ENCODE measurements at regions not wholly inside any gene's neighbourhood (a gene's known extent, or its start where the extent isn't known, plus 50 kb on each side); places are given as distances from the start of the nearest gene placed in this dataset.

DNA sequence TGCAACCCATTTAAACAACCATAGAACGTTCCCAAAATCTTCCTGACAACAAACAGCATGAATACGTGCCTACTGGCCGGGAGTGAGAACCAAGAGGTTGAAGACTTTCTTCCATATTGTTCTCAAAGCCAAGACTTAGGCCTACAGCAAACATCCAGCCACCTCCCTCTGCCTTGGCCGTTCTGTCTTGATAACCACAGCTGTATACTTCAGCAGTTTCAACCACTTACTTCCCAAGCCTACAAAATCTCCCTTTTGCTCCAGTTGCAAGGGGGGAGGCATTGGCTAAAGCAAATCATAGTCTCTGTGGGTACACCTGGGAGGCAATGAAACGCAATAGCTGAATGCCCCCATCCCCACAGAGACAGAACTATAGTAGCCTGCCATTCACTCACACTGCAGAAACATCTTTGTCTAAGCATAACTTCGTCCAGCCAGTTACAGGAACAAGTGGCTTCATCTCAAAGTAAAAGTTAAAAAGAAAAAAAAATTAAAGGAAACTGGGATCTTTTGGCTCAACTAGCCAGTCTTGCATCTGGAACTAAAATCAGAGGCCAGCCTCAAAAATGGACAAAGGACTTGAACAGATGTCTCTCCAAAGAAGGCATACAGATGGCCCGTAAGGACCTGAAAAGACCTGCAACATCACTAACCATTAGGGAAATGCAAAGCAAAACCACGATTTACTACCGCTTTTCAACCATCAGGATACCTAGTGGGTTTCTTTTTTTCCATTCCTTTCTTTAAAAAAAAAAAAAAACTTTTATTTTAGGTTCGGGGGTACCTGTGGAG is 186.0 kb downstream of the PSMG1 start:
- Histone ChIP-seq H3K27me3 (replicated peaks) (no peaks in the 10 kb centered on the region), H3K27ac (no peak overlapping the region), H3K9me3 (replicated peaks) (no peaks in the 10 kb centered on the region), H3K4me1 (replicated peaks) (peaks cover 36% of the 10 kb centered on the region), H3K36me3 (no peaks in the 10 kb centered on the region), H3K4me3 (no peak overlapping the region)
- DNase-seq (ENCODE audit: low read depth in 1 of 2, low spot score in 2 of 2), result no peak

DNA sequence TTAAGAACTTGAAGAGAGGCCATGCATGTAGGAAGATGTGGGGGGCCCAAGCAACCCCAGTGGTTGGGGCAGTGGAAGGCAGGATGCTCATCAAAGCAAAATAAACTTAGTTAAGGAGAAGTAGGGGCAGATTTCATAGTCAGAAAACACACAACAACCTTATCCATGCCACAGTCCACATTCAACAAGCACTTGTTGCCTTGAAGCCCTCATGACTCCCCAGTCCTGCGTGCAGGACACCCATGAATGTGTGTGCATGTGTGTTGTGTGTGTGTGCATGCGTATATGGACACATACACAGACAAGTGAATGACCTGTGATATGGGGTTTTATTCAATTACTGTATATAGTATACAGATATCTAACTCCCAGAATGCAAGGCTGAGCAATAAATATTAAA is 186.9 kb downstream of the PSMG1 start:
- Histone ChIP-seq H3K9me3 (replicated peaks) (no peaks in the 10 kb centered on the region), H3K36me3 (no peaks in the 10 kb centered on the region), H3K4me1 (replicated peaks) (peaks cover 38% of the 10 kb centered on the region), H3K4me3 (no peak overlapping the region), H3K27ac (no peak overlapping the region), H3K27me3 (replicated peaks) (no peaks in the 10 kb centered on the region)
- no peak for DNase-seq (ENCODE audit: low read depth in 1 of 2, low spot score in 2 of 2)

DNA sequence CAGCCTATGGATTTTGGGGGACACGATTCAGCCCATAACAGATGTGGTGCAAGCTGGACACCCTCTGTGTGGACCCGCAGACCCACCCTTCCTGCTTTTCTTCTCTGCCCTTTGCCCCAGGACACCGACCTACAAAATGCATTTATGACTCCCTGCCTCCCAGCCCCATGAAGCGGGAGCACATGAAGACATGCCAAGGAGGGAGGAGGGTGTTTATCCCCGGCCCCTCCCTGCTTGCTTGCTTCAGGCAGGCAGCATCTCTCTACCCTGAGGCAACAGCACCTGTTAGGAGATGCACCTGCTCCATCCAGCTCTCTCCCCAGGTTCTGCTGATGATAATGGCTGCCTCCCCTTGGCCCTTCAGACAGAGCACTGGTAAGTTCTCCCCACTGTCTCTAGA is 187.5 kb downstream of the PSMG1 start:
- Histone ChIP-seq H3K4me1 (replicated peaks) (peaks cover 33% of the 10 kb centered on the region), H3K4me3 (no peak overlapping the region), H3K36me3 (no peaks in the 10 kb centered on the region), H3K27me3 (replicated peaks) (no peaks in the 10 kb centered on the region), H3K27ac (no peak overlapping the region), H3K9me3 (replicated peaks) (no peaks in the 10 kb centered on the region)
- DNase-seq (ENCODE audit: low read depth in 1 of 2, low spot score in 2 of 2), result no peak

DNA sequence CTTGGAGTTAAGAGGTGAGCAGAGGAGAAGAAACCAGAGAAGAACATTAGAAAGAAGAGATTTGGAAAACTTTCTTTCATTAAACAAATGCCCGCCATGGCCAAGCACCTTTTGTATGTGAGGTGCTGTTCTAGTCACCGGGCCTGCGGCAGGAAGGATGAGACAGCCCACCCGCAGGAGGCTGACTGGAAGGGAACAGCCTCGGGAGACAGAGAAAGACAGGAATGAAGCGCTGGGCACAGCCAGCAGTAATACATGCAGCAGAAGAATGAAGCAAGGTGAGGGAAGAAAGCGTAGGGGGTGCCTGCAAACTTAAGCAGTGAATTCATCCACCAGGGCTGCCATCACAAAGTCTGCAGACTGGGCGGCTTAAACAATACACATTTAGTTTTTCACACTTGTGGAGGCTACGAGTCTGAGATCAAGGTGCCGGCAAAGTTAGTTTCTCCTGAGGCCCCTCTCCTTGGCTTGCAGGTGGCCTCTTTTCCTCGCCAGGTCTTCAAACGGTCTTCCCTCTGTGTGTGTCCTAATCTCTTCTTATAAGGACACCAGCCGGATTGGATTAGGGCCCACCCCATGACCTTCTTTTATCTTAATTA is 188.1 kb downstream of the PSMG1 start:
- Histone ChIP-seq H3K4me3 (no peak overlapping the region), H3K9me3 (replicated peaks) (no peaks in the 10 kb centered on the region), H3K27me3 (replicated peaks) (no peaks in the 10 kb centered on the region), H3K36me3 (no peaks in the 10 kb centered on the region), H3K4me1 (replicated peaks) (peaks cover 33% of the 10 kb centered on the region), H3K27ac (no peak overlapping the region)
- DNase-seq (ENCODE audit: low read depth in 1 of 2, low spot score in 2 of 2), result no peak

DNA sequence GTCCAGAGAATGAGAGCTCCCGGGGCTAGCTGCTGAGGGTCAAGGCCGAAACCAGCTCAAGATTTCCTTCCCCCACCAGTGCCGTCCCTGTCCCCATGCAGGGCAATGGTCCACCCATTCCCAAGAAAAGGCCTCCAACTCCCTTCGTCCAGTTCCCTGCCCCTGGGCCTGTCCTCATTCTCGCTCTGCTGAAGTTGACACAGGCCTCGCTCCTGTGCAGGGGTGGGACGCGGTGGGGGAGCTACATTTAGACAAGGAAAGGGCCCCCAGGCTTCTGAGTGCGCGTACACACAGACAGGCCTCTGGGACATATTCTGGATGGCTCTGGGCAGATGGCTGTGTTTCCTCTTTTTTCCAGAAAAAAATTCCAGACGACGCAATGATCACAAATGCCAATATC is 188.3 kb downstream of the ETS2 start:
- H3K4me3 ChIP-seq, result no peak overlapping the region
- DNase-seq (ENCODE audit: low read depth in 1 of 2, low spot score in 2 of 2), result no peak
- peaks cover 41% of the 10 kb centered on the region for H3K4me1 ChIP-seq (replicated peaks)
- no peaks in the 10 kb centered on the region for H3K36me3 ChIP-seq
- no peaks in the 10 kb centered on the region for H3K9me3 ChIP-seq (replicated peaks)
- H3K27me3 ChIP-seq (replicated peaks), result no peaks in the 10 kb centered on the region
- H3K27ac ChIP-seq, result no peak overlapping the region

DNA sequence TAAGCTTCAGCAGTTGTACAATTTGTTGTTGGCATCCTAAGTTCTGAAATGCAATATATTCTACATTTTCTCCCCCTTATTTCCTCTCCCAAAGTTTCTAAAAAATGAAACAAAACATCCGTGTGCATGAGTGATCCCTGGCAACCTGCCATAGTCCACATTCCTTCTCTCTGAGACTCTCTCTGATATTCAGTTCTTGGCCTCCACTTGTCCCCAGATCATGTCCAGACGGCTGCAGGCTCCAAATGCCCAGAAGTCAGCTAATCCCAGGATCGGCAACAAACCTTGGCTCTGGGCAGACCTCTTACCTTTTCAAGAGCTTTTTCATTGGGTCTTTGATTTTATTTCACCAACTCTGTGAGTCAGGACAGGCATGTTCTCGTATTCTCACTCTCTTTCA is 187.8 kb downstream of the ETS2 start:
- H3K4me3 ChIP-seq, result no peak overlapping the region
- no peaks in the 10 kb centered on the region for H3K9me3 ChIP-seq (replicated peaks)
- no peaks in the 10 kb centered on the region for H3K27me3 ChIP-seq (replicated peaks)
- no peaks in the 10 kb centered on the region for H3K36me3 ChIP-seq
- peak; percentile 86 to 93 for DNase-seq (ENCODE audit: low read depth in 1 of 2, low spot score in 2 of 2)
- H3K4me1 ChIP-seq (replicated peaks), result peaks cover 41% of the 10 kb centered on the region
- no peak overlapping the region for H3K27ac ChIP-seq

DNA sequence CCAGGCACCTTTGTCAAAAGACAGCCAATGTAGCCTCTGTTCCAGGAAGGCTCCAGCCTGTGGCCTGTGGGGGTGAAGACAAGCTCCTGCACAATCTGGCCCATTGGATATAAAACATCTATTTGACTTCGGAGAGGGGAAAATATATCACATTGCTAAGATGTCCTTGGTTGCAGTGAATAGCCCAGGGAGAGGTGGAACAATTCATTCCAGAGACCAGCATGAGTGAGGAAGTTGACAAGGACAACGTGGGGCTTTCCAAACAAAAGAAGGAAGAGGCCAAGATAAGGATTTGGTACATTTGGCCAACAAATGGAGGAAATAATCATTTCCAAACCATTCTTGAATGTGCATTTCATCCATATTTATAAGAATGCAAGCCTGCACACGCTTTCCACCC is 187.0 kb downstream of the ETS2 start:
- no peaks in the 10 kb centered on the region for H3K36me3 ChIP-seq
- peaks cover 46% of the 10 kb centered on the region for H3K4me1 ChIP-seq (replicated peaks)
- no peak overlapping the region for H3K4me3 ChIP-seq
- no peak overlapping the region; the same call in 1 of the 2 replicates for H3K27ac ChIP-seq
- no peaks in the 10 kb centered on the region for H3K27me3 ChIP-seq (replicated peaks)
- DNase-seq (ENCODE audit: low read depth in 1 of 2, low spot score in 2 of 2), result no peak
- H3K9me3 ChIP-seq (replicated peaks), result no peaks in the 10 kb centered on the region

DNA sequence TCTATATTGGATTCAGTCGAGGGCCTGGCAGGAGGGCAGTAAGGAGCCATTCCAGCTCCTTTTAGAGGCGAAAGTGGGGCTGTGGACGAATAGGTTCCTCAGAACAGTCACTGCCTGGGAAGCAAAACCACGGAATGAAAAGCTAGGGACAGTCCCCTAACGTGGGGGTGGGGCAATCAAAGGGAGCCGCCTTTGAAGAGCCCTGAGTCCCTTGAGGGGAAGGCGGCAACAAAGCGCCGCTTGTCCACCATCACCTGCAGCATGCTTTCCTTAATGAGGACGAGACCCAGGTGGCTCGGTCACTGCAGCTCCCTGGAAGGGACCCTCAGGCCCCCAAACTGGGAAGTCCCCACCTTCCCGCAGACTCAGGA is 184.7 kb downstream of the ETS2 start:
- no peak for DNase-seq (ENCODE audit: low read depth in 1 of 2, low spot score in 2 of 2)
- Histone ChIP-seq H3K4me3 (no peak overlapping the region), H3K9me3 (replicated peaks) (no peaks in the 10 kb centered on the region), H3K36me3 (no peaks in the 10 kb centered on the region), H3K4me1 (replicated peaks) (peaks cover 66% of the 10 kb centered on the region), H3K27me3 (replicated peaks) (no peaks in the 10 kb centered on the region), H3K27ac (0 out of 2 replicates have a peak overlapping the region, but pooled peaks have one; percentile 28)

DNA sequence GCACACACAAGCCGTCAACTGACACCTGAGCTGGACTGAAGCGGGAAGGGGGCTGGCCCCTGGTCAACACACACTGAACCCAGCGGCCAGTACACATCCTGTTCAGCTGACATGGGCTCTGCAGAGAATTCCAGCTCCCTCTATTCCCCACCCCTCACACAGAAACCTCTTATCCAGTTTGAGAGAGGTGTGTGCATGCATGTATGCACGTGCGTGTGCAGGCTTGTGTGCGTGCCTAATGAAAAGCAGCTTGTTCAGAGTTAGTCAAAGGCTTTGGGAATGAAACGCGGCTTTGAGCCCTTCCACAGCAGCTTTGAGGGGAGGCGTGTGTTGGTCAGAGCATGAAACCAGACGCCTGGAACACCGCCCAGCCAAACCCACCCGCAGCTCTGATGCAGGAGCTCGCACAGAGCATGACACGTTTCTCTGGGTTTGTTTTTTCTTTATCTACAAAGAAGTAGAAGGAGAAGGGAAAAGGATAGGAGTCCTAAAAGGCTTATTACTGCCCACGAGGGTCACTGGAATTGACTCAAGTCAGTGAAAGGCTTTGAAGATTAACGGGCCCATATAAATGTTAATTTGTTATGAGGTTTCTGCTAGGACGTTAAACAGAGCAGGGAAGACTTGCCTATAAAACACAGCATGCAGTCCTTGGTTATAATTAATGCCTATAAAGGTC is 184.2 kb downstream of the ETS2 start:
- H3K27me3 ChIP-seq (replicated peaks), result no peaks in the 10 kb centered on the region
- H3K9me3 ChIP-seq (replicated peaks), result no peaks in the 10 kb centered on the region
- H3K4me3 ChIP-seq, result no peak overlapping the region
- peak; percentile 56 to 71 for DNase-seq (ENCODE audit: low read depth in 1 of 2, low spot score in 2 of 2)
- H3K27ac ChIP-seq, result 0 out of 2 replicates have a peak overlapping the region, but pooled peaks have one; percentile 28
- H3K36me3 ChIP-seq, result no peaks in the 10 kb centered on the region
- peaks cover 72% of the 10 kb centered on the region for H3K4me1 ChIP-seq (replicated peaks)

DNA sequence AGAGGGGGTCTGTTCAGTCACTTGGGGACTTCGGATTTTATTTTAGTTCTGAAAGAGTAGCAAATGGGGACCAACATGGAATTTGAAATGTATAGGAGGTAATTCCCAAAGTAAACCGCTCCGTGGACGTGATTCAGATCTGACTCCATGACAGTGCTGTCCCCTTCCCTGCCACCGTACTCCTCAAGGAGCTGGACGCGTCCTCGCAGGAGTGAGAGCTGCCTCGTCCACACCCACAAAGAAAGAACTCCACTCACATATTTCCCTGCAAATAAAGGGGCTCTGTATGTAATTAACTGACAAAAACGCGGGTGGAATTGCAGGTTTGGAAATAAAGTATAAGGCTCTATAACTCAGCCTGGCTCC is 183.6 kb downstream of the ETS2 start:
- DNase-seq (ENCODE audit: low read depth in 1 of 2, low spot score in 2 of 2), result no peak
- no peak overlapping the region for H3K27ac ChIP-seq

DNA sequence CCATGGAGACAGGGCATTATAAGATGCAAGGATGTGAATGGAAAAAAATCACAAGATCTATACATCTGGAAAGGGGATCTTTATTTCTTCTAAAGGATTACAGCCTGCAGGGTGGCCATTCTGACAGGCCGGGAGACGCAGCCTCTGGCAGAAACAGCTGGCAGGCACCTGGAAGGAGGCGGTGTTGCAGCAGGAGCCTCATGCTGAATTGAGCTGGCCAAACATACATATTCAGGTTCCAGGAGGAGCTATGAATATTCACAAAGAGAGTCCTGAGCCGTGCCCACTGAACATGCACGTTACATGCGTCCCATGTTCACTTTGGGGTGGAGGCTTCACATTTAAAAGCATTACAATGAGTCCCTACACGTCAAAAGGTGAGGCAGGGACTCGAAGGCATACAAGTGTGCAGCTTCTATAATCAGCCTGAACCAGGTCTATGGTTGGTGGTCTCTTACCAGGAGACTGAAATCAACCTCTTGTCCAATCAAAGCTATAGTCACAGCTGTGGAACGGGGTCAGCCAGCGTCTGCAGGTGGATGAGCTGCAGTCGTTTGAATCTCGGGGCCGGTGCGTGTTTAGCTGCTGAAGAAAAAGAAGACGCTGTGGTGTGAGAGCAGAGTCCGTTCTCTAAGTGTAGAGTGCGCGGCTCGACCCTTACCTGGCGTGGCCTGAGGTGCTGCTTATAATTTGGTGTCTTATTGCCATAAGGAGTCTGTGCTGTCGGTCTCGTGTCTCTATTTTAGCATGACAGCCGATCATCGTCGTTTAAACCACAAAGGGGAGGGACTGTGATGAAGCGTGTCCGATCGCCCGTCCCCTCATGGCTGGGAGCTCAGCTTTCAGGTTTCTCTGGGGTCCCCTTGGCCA is 183.0 kb downstream of the ETS2 start:
- no peak overlapping the region for H3K4me3 ChIP-seq
- no peak overlapping the region for H3K27ac ChIP-seq
- no peak for DNase-seq (ENCODE audit: low read depth in 1 of 2, low spot score in 2 of 2)
- H3K36me3 ChIP-seq, result no peaks in the 10 kb centered on the region
- no peaks in the 10 kb centered on the region for H3K27me3 ChIP-seq (replicated peaks)
- H3K4me1 ChIP-seq (replicated peaks), result peaks cover 76% of the 10 kb centered on the region
- no peaks in the 10 kb centered on the region for H3K9me3 ChIP-seq (replicated peaks)

More for the DNA sequence above, 183.6 kb downstream of the ETS2 start:
- Histone ChIP-seq H3K4me1 (replicated peaks) (peaks cover 76% of the 10 kb centered on the region), H3K27me3 (replicated peaks) (no peaks in the 10 kb centered on the region), H3K4me3 (no peak overlapping the region), H3K36me3 (no peaks in the 10 kb centered on the region), H3K9me3 (replicated peaks) (no peaks in the 10 kb centered on the region)

DNA sequence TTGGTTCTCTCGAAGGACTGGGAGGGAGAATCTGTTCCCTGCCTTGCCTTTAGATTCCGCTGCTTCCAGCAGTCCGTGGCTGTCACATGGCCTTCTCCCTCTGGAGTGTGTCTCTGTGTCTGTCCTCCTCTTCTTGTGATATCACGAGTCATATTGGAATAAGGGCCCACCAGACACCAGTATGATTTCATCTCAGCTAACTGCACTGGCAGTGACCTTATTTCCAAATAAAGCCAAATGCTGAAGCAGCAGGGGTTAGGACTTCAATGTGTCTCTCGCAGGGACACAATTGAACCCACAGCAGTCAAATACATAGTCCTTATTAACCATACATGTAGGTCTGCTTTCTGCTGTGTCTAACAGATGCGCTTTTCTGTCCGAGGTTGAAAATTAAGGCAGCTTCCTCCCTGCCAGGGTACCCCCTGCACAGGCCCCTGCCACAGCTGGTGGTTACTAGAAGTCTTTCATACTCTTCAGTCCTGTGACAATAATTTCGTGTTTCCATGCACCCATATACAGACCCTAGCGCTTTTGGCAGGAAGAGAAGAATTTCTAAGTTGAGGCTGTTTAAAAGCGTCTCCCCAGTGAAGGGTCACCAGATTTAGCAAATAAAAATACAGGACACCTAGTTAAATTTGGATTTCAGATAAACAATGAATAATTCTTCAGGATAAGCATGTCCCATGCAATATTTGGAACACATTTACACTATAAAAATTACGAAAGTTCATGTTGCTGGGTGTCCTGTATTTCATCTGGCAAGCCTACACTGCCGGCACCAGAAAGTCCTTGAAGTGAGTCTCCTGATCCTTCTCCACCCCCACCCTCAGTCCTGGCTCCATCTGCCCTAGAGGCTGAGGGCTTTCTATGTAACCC is 182.1 kb downstream of the ETS2 start:
- no peaks in the 10 kb centered on the region for H3K9me3 ChIP-seq (replicated peaks)
- no peaks in the 10 kb centered on the region for H3K36me3 ChIP-seq
- peaks cover 76% of the 10 kb centered on the region for H3K4me1 ChIP-seq (replicated peaks)
- no peak overlapping the region for H3K4me3 ChIP-seq
- no peak for DNase-seq (ENCODE audit: low read depth in 1 of 2, low spot score in 2 of 2)
- H3K27me3 ChIP-seq (replicated peaks), result no peaks in the 10 kb centered on the region
- no peak overlapping the region for H3K27ac ChIP-seq
